Osteoblast (primary cell): ENCODE measurements at regions not wholly inside any gene's neighbourhood (a gene's known extent, or its start where the extent isn't known, plus 50 kb on each side); places are given as distances from the start of the nearest gene placed in this dataset.

Experiments
- DNase-seq: peaks from one replicate; pipeline ENCODE4 v3.0.0; 2011; ENCODE audit warnings: low spot score, mixed read lengths; ENCODE audit not compliant: insufficient read length; ENCODE audit errors: missing footprints
- H2AFZ ChIP-seq: 2 replicates; pipeline ENCODE4 v1.6.0; 2011; ENCODE audit warnings: mild to moderate bottlenecking, low read length
- H3K27ac ChIP-seq: 2 replicates; pipeline ENCODE4 v1.5.1; 2011; ENCODE audit warnings: mild to moderate bottlenecking, low read depth, low read length, moderate library complexity
- H3K27me3 ChIP-seq: 2 replicates; pipeline ENCODE4 v1.6.0; 2012; ENCODE audit warnings: mild to moderate bottlenecking, control low read depth, inconsistent platforms, low read length, moderate library complexity; ENCODE audit not compliant: insufficient read depth
- H3K36me3 ChIP-seq: 2 replicates; pipeline ENCODE4 v1.5.1; 2011; ENCODE audit warnings: mild to moderate bottlenecking, low read length, control low read depth, moderate library complexity; ENCODE audit not compliant: insufficient read depth
- H3K4me1 ChIP-seq: 2 replicates; pipeline ENCODE4 v1.5.1; 2011; ENCODE audit warnings: mild to moderate bottlenecking, low read length, control low read depth, moderate library complexity; ENCODE audit not compliant: insufficient read depth
- H3K4me2 ChIP-seq: 2 replicates; pipeline ENCODE4 v1.6.0; 2011; ENCODE audit warnings: mild to moderate bottlenecking, low read length; ENCODE audit not compliant: insufficient read depth
- H3K4me3 ChIP-seq: fragments of 200-600 bp; sonication (generic); 3 replicates; pipeline ENCODE4 v1.5.1; 2012; ENCODE audit warnings: mild to moderate bottlenecking, low read length, inconsistent platforms; ENCODE audit not compliant: insufficient read depth
- H3K79me2 ChIP-seq: 2 replicates; pipeline ENCODE4 v1.6.0; 2012; ENCODE audit warnings: mild to moderate bottlenecking, low read length, control low read depth, inconsistent platforms; ENCODE audit not compliant: insufficient read depth
- H3K9me3 ChIP-seq: 2 replicates; pipeline ENCODE4 v1.5.1; 2011; ENCODE audit warnings: low read depth, low read length, control low read depth
- H4K20me1 ChIP-seq: 2 replicates; pipeline ENCODE4 v1.6.0; 2012; ENCODE audit warnings: mild to moderate bottlenecking, low read length, control low read depth; ENCODE audit not compliant: insufficient read depth
- TF ChIP-seq, protein P1 (sequence below): IDR thresholded peaks from 2 replicates; pipeline ENCODE4 v1.5.1; 2011; ENCODE audit warnings: mild to moderate bottlenecking, low read depth, low read length, moderate library complexity; ENCODE audit errors: extremely low read depth

DNA sequence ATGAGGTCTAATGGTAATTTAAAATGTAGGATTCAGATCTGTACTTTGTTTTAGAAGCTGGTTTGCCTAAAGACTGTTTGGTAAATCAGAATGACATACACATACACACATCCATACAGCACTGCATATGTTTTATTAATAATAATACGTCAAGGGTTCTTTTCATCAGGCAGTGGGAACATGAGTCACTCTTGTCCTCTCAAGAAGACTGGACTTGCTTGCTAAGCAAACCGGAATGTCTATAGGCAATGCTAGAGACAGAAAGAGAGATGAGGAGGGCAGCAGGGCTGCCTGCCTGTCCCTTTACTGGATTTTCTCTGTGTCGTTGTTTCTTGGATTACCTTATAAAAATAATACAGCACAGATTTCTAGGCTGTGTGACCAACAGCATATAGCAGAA lies 119.1 kb upstream of the GALNT2 start:
- H3K4me3 ChIP-seq: no peak overlapping the region
- no peaks in the 10 kb centered on the region for H4K20me1 ChIP-seq
- no peaks in the 10 kb centered on the region for H3K9me3 ChIP-seq
- no peaks in the 10 kb centered on the region for H3K79me2 ChIP-seq
- no peaks in the 10 kb centered on the region for H3K36me3 ChIP-seq
- no peak overlapping the region for H2AFZ ChIP-seq
- no peaks in the 10 kb centered on the region for H3K27me3 ChIP-seq
- TF ChIP-seq, protein P1, sequence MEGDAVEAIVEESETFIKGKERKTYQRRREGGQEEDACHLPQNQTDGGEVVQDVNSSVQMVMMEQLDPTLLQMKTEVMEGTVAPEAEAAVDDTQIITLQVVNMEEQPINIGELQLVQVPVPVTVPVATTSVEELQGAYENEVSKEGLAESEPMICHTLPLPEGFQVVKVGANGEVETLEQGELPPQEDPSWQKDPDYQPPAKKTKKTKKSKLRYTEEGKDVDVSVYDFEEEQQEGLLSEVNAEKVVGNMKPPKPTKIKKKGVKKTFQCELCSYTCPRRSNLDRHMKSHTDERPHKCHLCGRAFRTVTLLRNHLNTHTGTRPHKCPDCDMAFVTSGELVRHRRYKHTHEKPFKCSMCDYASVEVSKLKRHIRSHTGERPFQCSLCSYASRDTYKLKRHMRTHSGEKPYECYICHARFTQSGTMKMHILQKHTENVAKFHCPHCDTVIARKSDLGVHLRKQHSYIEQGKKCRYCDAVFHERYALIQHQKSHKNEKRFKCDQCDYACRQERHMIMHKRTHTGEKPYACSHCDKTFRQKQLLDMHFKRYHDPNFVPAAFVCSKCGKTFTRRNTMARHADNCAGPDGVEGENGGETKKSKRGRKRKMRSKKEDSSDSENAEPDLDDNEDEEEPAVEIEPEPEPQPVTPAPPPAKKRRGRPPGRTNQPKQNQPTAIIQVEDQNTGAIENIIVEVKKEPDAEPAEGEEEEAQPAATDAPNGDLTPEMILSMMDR: no peak
- H3K4me1 ChIP-seq: no peaks in the 10 kb centered on the region
- no peak overlapping the region for H3K4me2 ChIP-seq
- H3K27ac ChIP-seq: no peak overlapping the region
- DNase-seq: no peak

DNA sequence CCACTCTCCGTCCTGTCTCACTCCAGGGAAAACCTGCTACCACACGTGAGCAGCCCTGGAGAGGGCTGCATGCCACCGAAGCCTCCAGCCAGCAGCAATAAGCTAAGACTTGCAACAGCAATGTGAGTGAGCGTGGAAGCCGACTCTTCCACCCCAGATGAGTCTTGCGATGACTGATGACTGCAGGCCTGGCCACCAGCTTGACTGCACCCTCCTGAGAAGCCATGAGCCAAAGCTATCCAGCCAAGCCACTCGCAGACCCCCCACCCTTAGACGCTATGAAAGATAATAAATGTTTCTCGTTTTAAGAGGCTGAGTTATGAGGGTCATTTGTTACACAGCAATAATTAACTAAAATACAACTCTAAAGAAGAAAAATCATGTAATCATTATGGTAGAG lies 118.6 kb upstream of the GALNT2 start:
- Histone ChIP-seq H3K27me3 (no peaks in the 10 kb centered on the region), H3K4me1 (no peaks in the 10 kb centered on the region), H3K4me3 (no peak overlapping the region), H3K27ac (no peak overlapping the region), H2AFZ (no peak overlapping the region), H4K20me1 (no peaks in the 10 kb centered on the region), H3K9me3 (no peaks in the 10 kb centered on the region), H3K4me2 (no peak overlapping the region), H3K79me2 (no peaks in the 10 kb centered on the region), H3K36me3 (no peaks in the 10 kb centered on the region)
- DNase-seq: no peak
- TF ChIP-seq, protein P1: no peak

DNA sequence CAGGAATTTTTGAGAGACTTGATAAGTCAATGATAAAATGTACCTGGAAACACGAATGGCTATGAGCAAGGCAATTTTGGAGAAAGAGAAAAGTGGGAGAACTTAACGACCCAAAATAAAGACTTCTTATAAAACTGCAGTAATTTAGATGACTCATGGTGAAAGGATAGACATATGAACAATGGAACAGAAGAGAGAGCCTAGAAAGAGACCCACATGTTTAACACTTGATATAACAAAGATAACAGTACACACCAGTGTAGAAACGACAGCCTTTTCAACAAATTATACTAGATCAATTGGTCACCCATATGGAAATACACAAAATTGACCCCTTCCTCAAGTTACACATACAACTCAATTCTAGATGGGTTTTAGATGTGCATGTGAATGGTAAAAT lies 117.5 kb upstream of the GALNT2 start:
- H4K20me1 ChIP-seq: no peaks in the 10 kb centered on the region
- no peak for DNase-seq
- TF ChIP-seq, protein P1: no peak

DNA sequence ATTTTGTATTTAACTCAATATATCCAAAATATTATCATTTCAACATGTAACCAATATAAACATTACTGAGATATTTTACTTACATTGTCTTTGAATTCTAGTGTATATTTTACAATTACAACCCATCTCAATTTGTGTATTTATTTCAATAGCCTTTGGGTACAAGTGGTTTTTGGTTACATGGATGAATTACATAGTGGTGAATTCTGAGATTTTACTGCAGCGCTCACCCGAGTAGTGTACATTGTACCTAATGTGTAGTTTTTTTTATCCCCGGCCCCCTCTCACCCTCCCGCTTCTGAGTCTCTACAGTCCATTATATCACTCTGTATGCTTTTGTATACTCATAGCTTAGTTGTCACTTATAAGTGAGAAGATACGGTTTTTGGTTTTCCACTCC lies 117.0 kb upstream of the GALNT2 start:
- Histone ChIP-seq H3K36me3 (no peaks in the 10 kb centered on the region), H3K79me2 (no peaks in the 10 kb centered on the region), H3K27ac (no peak overlapping the region), H3K4me3 (no peak overlapping the region), H3K4me1 (no peaks in the 10 kb centered on the region), H2AFZ (no peak overlapping the region), H3K27me3 (no peaks in the 10 kb centered on the region), H3K9me3 (no peaks in the 10 kb centered on the region), H4K20me1 (no peaks in the 10 kb centered on the region), H3K4me2 (no peak overlapping the region)
- no peak for DNase-seq
- TF ChIP-seq, protein P1: no peak

More for the DNA sequence above, 117.5 kb upstream of the GALNT2 start:
- Histone ChIP-seq H3K4me2 (no peak overlapping the region), H2AFZ (no peak overlapping the region), H3K4me1 (no peaks in the 10 kb centered on the region), H3K27me3 (no peaks in the 10 kb centered on the region), H3K4me3 (no peak overlapping the region), H3K27ac (no peak overlapping the region), H3K9me3 (no peaks in the 10 kb centered on the region), H3K36me3 (no peaks in the 10 kb centered on the region), H3K79me2 (no peaks in the 10 kb centered on the region)
